ENCODE measurements at regions not wholly inside any gene's neighbourhood (a gene's known extent, or its start where the extent isn't known, plus 50 kb on each side); places are given as distances from the start of the nearest gene placed in this dataset.
"Not testable (repeated sequence)": the region's sequence is repeated elsewhere in the genome, so short reads cannot be mapped to it uniquely, and the experiment has no call there.

GRCh38 chr5:91927439-91927838, 544.3 kb upstream of the ARRDC3 start:
- Mint-ChIP-seq H3K4me3 (no peak overlapping the region), H3K27me3 (no peaks in the 10 kb centered on the region), H3K27ac (no peak overlapping the region), H3K4me1 (ENCODE audit: low read depth) (no peaks in the 10 kb centered on the region), H3K36me3 (ENCODE audit: low read depth) (no peaks in the 10 kb centered on the region), H3K9me3 (no peaks in the 10 kb centered on the region)

GRCh38 chr5:91925249-91925648, 542.1 kb upstream of the ARRDC3 start:
- H3K36me3 Mint-ChIP-seq (ENCODE audit: low read depth) = no peaks in the 10 kb centered on the region
- H3K4me1 Mint-ChIP-seq (ENCODE audit: low read depth) = no peaks in the 10 kb centered on the region
- no peak overlapping the region for H3K27ac Mint-ChIP-seq
- H3K9me3 Mint-ChIP-seq = no peaks in the 10 kb centered on the region
- H3K4me3 Mint-ChIP-seq = no peak overlapping the region
- H3K27me3 Mint-ChIP-seq = no peaks in the 10 kb centered on the region

GRCh38 chr5:91917037-91917814, 534.1 kb upstream of the ARRDC3 start:
- H3K27ac Mint-ChIP-seq; H3K4me3 Mint-ChIP-seq; H3K36me3 Mint-ChIP-seq (ENCODE audit: low read depth); H3K27me3 Mint-ChIP-seq; H3K4me1 Mint-ChIP-seq (ENCODE audit: low read depth); H3K9me3 Mint-ChIP-seq: not testable (repeated sequence)

- Mint-ChIP-seq H3K27ac (no peak overlapping the region), H3K4me1 (ENCODE audit: low read depth) (no peaks in the 10 kb centered on the region), H3K36me3 (ENCODE audit: low read depth) (no peaks in the 10 kb centered on the region), H3K4me3 (no peak overlapping the region), H3K27me3 (no peaks in the 10 kb centered on the region), H3K9me3 (no peaks in the 10 kb centered on the region)
Observed at GRCh38 chr5:91910655-91911054, 527.5 kb upstream of the ARRDC3 start.

GRCh38 chr5:91910247-91910646, 527.1 kb upstream of the ARRDC3 start:
- Mint-ChIP-seq H3K27ac (no peak overlapping the region), H3K27me3 (no peaks in the 10 kb centered on the region), H3K36me3 (ENCODE audit: low read depth) (no peaks in the 10 kb centered on the region)

GRCh38 chr5:91906494-91906893, 523.4 kb upstream of the ARRDC3 start:
- Mint-ChIP-seq H3K4me1 (ENCODE audit: low read depth) (no peaks in the 10 kb centered on the region), H3K36me3 (ENCODE audit: low read depth) (no peaks in the 10 kb centered on the region), H3K27ac (no peak overlapping the region), H3K27me3 (no peaks in the 10 kb centered on the region), H3K9me3 (peaks cover 3% of the 10 kb centered on the region), H3K4me3 (no peak overlapping the region)

More at GRCh38 chr5:91910247-91910646, 527.1 kb upstream of the ARRDC3 start:
- H3K4me3 Mint-ChIP-seq = no peak overlapping the region
- no peaks in the 10 kb centered on the region for H3K4me1 Mint-ChIP-seq (ENCODE audit: low read depth)
- no peaks in the 10 kb centered on the region for H3K9me3 Mint-ChIP-seq

GRCh38 chr5:91906027-91906426, 522.9 kb upstream of the ARRDC3 start:
- H3K27me3 Mint-ChIP-seq = no peaks in the 10 kb centered on the region
- H3K9me3 Mint-ChIP-seq = peaks cover 3% of the 10 kb centered on the region
- H3K27ac Mint-ChIP-seq = no peak overlapping the region
- H3K4me3 Mint-ChIP-seq = no peak overlapping the region
- no peaks in the 10 kb centered on the region for H3K36me3 Mint-ChIP-seq (ENCODE audit: low read depth)
- H3K4me1 Mint-ChIP-seq (ENCODE audit: low read depth) = no peaks in the 10 kb centered on the region

- Mint-ChIP-seq H3K27ac (no peak overlapping the region), H3K27me3 (no peaks in the 10 kb centered on the region), H3K36me3 (ENCODE audit: low read depth) (no peaks in the 10 kb centered on the region), H3K9me3 (no peaks in the 10 kb centered on the region), H3K4me3 (no peak overlapping the region), H3K4me1 (ENCODE audit: low read depth) (no peaks in the 10 kb centered on the region)
Observed at GRCh38 chr5:91898898-91899297, 515.8 kb upstream of the ARRDC3 start.

- Mint-ChIP-seq H3K4me1 (ENCODE audit: low read depth) (no peaks in the 10 kb centered on the region), H3K27me3 (no peaks in the 10 kb centered on the region), H3K27ac (no peak overlapping the region), H3K9me3 (no peaks in the 10 kb centered on the region), H3K4me3 (no peak overlapping the region), H3K36me3 (ENCODE audit: low read depth) (no peaks in the 10 kb centered on the region)
Observed at GRCh38 chr5:91898019-91898418, 514.9 kb upstream of the ARRDC3 start.

GRCh38 chr5:91888810-91889209, 505.7 kb upstream of the ARRDC3 start:
- H3K27ac Mint-ChIP-seq = no peak overlapping the region

GRCh38 chr5:91885291-91886265, 502.5 kb upstream of the ARRDC3 start:
- Mint-ChIP-seq H3K27ac (no peak overlapping the region), H3K9me3 (peaks cover 3% of the 10 kb centered on the region), H3K4me1 (ENCODE audit: low read depth) (no peaks in the 10 kb centered on the region), H3K27me3 (no peaks in the 10 kb centered on the region), H3K4me3 (no peak overlapping the region), H3K36me3 (ENCODE audit: low read depth) (no peaks in the 10 kb centered on the region)

More at GRCh38 chr5:91888810-91889209, 505.7 kb upstream of the ARRDC3 start:
- no peaks in the 10 kb centered on the region for H3K36me3 Mint-ChIP-seq (ENCODE audit: low read depth)
- no peaks in the 10 kb centered on the region for H3K9me3 Mint-ChIP-seq
- no peak overlapping the region for H3K4me3 Mint-ChIP-seq
- no peaks in the 10 kb centered on the region for H3K27me3 Mint-ChIP-seq
- H3K4me1 Mint-ChIP-seq (ENCODE audit: low read depth) = no peaks in the 10 kb centered on the region

- Mint-ChIP-seq H3K4me3 (no peak overlapping the region), H3K27ac (no peak overlapping the region), H3K9me3 (peaks cover 10% of the 10 kb centered on the region)
Observed at GRCh38 chr5:91884036-91884435, 500.9 kb upstream of the ARRDC3 start.

GRCh38 chr5:91875196-91875779, 492.2 kb upstream of the ARRDC3 start:
- Mint-ChIP-seq H3K4me3 (no peak overlapping the region), H3K27ac (no peak overlapping the region), H3K9me3 (peaks cover 4% of the 10 kb centered on the region), H3K4me1 (ENCODE audit: low read depth) (no peaks in the 10 kb centered on the region), H3K36me3 (ENCODE audit: low read depth) (no peaks in the 10 kb centered on the region), H3K27me3 (no peaks in the 10 kb centered on the region)

More at GRCh38 chr5:91884036-91884435, 500.9 kb upstream of the ARRDC3 start:
- H3K27me3 Mint-ChIP-seq = no peaks in the 10 kb centered on the region
- H3K36me3 Mint-ChIP-seq (ENCODE audit: low read depth) = no peaks in the 10 kb centered on the region
- H3K4me1 Mint-ChIP-seq (ENCODE audit: low read depth) = no peaks in the 10 kb centered on the region

GRCh38 chr5:91867799-91868198, 484.7 kb upstream of the ARRDC3 start:
- no peaks in the 10 kb centered on the region for H3K27me3 Mint-ChIP-seq
- no peaks in the 10 kb centered on the region for H3K36me3 Mint-ChIP-seq (ENCODE audit: low read depth)
- no peaks in the 10 kb centered on the region for H3K9me3 Mint-ChIP-seq
- H3K4me3 Mint-ChIP-seq = no peak overlapping the region
- no peak overlapping the region for H3K27ac Mint-ChIP-seq
- H3K4me1 Mint-ChIP-seq (ENCODE audit: low read depth) = no peaks in the 10 kb centered on the region

- Mint-ChIP-seq H3K9me3 (peaks cover 3% of the 10 kb centered on the region), H3K27ac (no peak overlapping the region), H3K27me3 (no peaks in the 10 kb centered on the region), H3K4me3 (no peak overlapping the region), H3K4me1 (ENCODE audit: low read depth) (no peaks in the 10 kb centered on the region), H3K36me3 (ENCODE audit: low read depth) (no peaks in the 10 kb centered on the region)
Observed at GRCh38 chr5:91865915-91866314, 482.8 kb upstream of the ARRDC3 start.

Data from stimulated activated naive CD8-positive, alpha-beta T cell treated with anti-CD3 and anti-CD28 coated beads, Interleukin-15, Interleukin-2, amounts not matched to agents 100 ng/mL and 50 ng/mL, for 24 hours (primary cell).